ENCODE measurements at regions not wholly inside any gene's neighbourhood (a gene's known extent, or its start where the extent isn't known, plus 50 kb on each side); places are given as distances from the start of the nearest gene placed in this dataset.

- no peak for TF ChIP-seq CTCF (IDR thresholded peaks at IDR 0.05)
- TF ChIP-seq POLR2AphosphoS5 (IDR thresholded peaks at IDR 0.05): no peak
- no peak for TF ChIP-seq POLR2A (IDR thresholded peaks at IDR 0.05)
Observed at GRCh38 chrX:26375346-26375745, 159.4 kb downstream of the MAGEB5 start.
